ENCODE measurements at regions not wholly inside any gene's neighbourhood (a gene's known extent, or its start where the extent isn't known, plus 50 kb on each side); places are given as distances from the start of the nearest gene placed in this dataset.
"Not testable (repeated sequence)": the region's sequence is repeated elsewhere in the genome, so short reads cannot be mapped to it uniquely, and the experiment has no call there.

GRCh38 chr2:144901386-144901785, 381.5 kb upstream of the ZEB2 start:
- H3K4me3 ChIP-seq (ENCODE audit: insufficient read depth in 1 of 2, low read depth in 1 of 2, low read length in 2 of 2); H2BK15ac ChIP-seq (ENCODE audit: low read depth, poor library complexity, severe bottlenecking); H3K27me3 ChIP-seq (ENCODE audit: control insufficient read depth in 1 of 2, insufficient read depth in 1 of 2, low read length in 2 of 2); H3K23ac ChIP-seq (ENCODE audit: low read length in 2 of 2); H3K18ac ChIP-seq (ENCODE audit: low read depth in 1 of 2, low read length in 2 of 2); H3K4me2 ChIP-seq (ENCODE audit: low read length, poor library complexity, severe bottlenecking); H3K9ac ChIP-seq (ENCODE audit: low read length); DNase-seq; H2AK5ac ChIP-seq (ENCODE audit: low read length, severe bottlenecking); H2BK5ac ChIP-seq (ENCODE audit: low read depth, low read length, poor library complexity, severe bottlenecking); H2BK120ac ChIP-seq (ENCODE audit: low read depth, low read length); H3K4me1 ChIP-seq (ENCODE audit: control insufficient read depth, insufficient read depth, low read depth, low read length); H4K8ac ChIP-seq (ENCODE audit: low read length); H4K91ac ChIP-seq (ENCODE audit: low read length); H3K14ac ChIP-seq (ENCODE audit: low read length in 2 of 2); H2BK12ac ChIP-seq (ENCODE audit: low read length in 2 of 2); H3K79me1 ChIP-seq (replicated peaks; ENCODE audit: low read length, poor library complexity, severe bottlenecking); H3K4ac ChIP-seq (ENCODE audit: low read depth in 1 of 2, low read length in 2 of 2); H3K27ac ChIP-seq (ENCODE audit: low read length, poor library complexity, severe bottlenecking); H3K36me3 ChIP-seq (ENCODE audit: control insufficient read depth in 1 of 2, insufficient read depth in 2 of 2, low read depth in 1 of 2, low read length in 2 of 2); H2AFZ ChIP-seq (ENCODE audit: low read depth, low read length); H3K9me3 ChIP-seq (ENCODE audit: control insufficient read depth, low read length): not testable (repeated sequence)
- 58% methylated on average over 3 of the region's 4 CpGs for WGBS

- no CpG with 5 or more reads among the region's 1 CpG for WGBS
Measured at GRCh38 chr2:144896341-144896740, 376.4 kb upstream of the ZEB2 start.

GRCh38 chr2:144894612-144895599, 375.0 kb upstream of the ZEB2 start:
- H3K4ac ChIP-seq (ENCODE audit: low read depth in 1 of 2, low read length in 2 of 2), result no peak overlapping the region
- H2BK120ac ChIP-seq (ENCODE audit: low read depth, low read length), result no peak overlapping the region
- no peak overlapping the region for H2BK15ac ChIP-seq (ENCODE audit: low read depth, poor library complexity, severe bottlenecking)
- H3K4me3 ChIP-seq (ENCODE audit: insufficient read depth in 1 of 2, low read depth in 1 of 2, low read length in 2 of 2), result no peak overlapping the region
- no peak overlapping the region for H3K9ac ChIP-seq (ENCODE audit: low read length)
- DNase-seq, result no peak
- H3K18ac ChIP-seq (ENCODE audit: low read depth in 1 of 2, low read length in 2 of 2), result no peak overlapping the region
- no peak overlapping the region for H3K23ac ChIP-seq (ENCODE audit: low read length in 2 of 2)
- no peak overlapping the region for H2AK5ac ChIP-seq (ENCODE audit: low read length, severe bottlenecking)
- no peak overlapping the region for H3K14ac ChIP-seq (ENCODE audit: low read length in 2 of 2)
- no peak overlapping the region for H3K27ac ChIP-seq (ENCODE audit: low read length, poor library complexity, severe bottlenecking)
- no peak overlapping the region for H2BK5ac ChIP-seq (ENCODE audit: low read depth, low read length, poor library complexity, severe bottlenecking)
- no peaks in the 10 kb centered on the region for H3K4me1 ChIP-seq (ENCODE audit: control insufficient read depth, insufficient read depth, low read depth, low read length)
- no peaks in the 10 kb centered on the region for H3K36me3 ChIP-seq (ENCODE audit: control insufficient read depth in 1 of 2, insufficient read depth in 2 of 2, low read depth in 1 of 2, low read length in 2 of 2)
- no peak overlapping the region for H2BK12ac ChIP-seq (ENCODE audit: low read length in 2 of 2)
- 100% methylated on average over 2 of the region's 8 CpGs for WGBS
- no peak overlapping the region for H4K91ac ChIP-seq (ENCODE audit: low read length)
- no peaks in the 10 kb centered on the region for H3K9me3 ChIP-seq (ENCODE audit: control insufficient read depth, low read length)
- no peaks in the 10 kb centered on the region for H3K79me1 ChIP-seq (replicated peaks; ENCODE audit: low read length, poor library complexity, severe bottlenecking)
- no peak overlapping the region for H3K4me2 ChIP-seq (ENCODE audit: low read length, poor library complexity, severe bottlenecking)
- H2AFZ ChIP-seq (ENCODE audit: low read depth, low read length), result no peak overlapping the region
- no peak overlapping the region for H4K8ac ChIP-seq (ENCODE audit: low read length)
- no peaks in the 10 kb centered on the region for H3K27me3 ChIP-seq (ENCODE audit: control insufficient read depth in 1 of 2, insufficient read depth in 1 of 2, low read length in 2 of 2)

More at GRCh38 chr2:144896341-144896740, 376.4 kb upstream of the ZEB2 start:
- Histone ChIP-seq H3K79me1 (replicated peaks; ENCODE audit: low read length, poor library complexity, severe bottlenecking) (no peaks in the 10 kb centered on the region), H3K4ac (ENCODE audit: low read depth in 1 of 2, low read length in 2 of 2) (no peak overlapping the region), H3K18ac (ENCODE audit: low read depth in 1 of 2, low read length in 2 of 2) (no peak overlapping the region), H4K8ac (ENCODE audit: low read length) (no peak overlapping the region), H2BK12ac (ENCODE audit: low read length in 2 of 2) (no peak overlapping the region), H3K23ac (ENCODE audit: low read length in 2 of 2) (no peak overlapping the region), H3K27ac (ENCODE audit: low read length, poor library complexity, severe bottlenecking) (no peak overlapping the region), H3K36me3 (ENCODE audit: control insufficient read depth in 1 of 2, insufficient read depth in 2 of 2, low read depth in 1 of 2, low read length in 2 of 2) (no peaks in the 10 kb centered on the region), H3K4me2 (ENCODE audit: low read length, poor library complexity, severe bottlenecking) (no peak overlapping the region), H3K27me3 (ENCODE audit: control insufficient read depth in 1 of 2, insufficient read depth in 1 of 2, low read length in 2 of 2) (no peaks in the 10 kb centered on the region), H2AK5ac (ENCODE audit: low read length, severe bottlenecking) (no peak overlapping the region), H3K9me3 (ENCODE audit: control insufficient read depth, low read length) (no peaks in the 10 kb centered on the region), H3K14ac (ENCODE audit: low read length in 2 of 2) (no peak overlapping the region), H4K91ac (ENCODE audit: low read length) (no peak overlapping the region), H2BK5ac (ENCODE audit: low read depth, low read length, poor library complexity, severe bottlenecking) (no peak overlapping the region), H3K4me1 (ENCODE audit: control insufficient read depth, insufficient read depth, low read depth, low read length) (no peaks in the 10 kb centered on the region), H2BK120ac (ENCODE audit: low read depth, low read length) (no peak overlapping the region), H2AFZ (ENCODE audit: low read depth, low read length) (no peak overlapping the region), H3K4me3 (ENCODE audit: insufficient read depth in 1 of 2, low read depth in 1 of 2, low read length in 2 of 2) (no peak overlapping the region), H2BK15ac (ENCODE audit: low read depth, poor library complexity, severe bottlenecking) (no peak overlapping the region), H3K9ac (ENCODE audit: low read length) (no peak overlapping the region)
- DNase-seq, result no peak

GRCh38 chr2:144893464-144893863, 373.5 kb upstream of the ZEB2 start:
- H3K79me1 ChIP-seq (replicated peaks; ENCODE audit: low read length, poor library complexity, severe bottlenecking), result no peaks in the 10 kb centered on the region
- H3K27me3 ChIP-seq (ENCODE audit: control insufficient read depth in 1 of 2, insufficient read depth in 1 of 2, low read length in 2 of 2), result no peaks in the 10 kb centered on the region
- H3K14ac ChIP-seq (ENCODE audit: low read length in 2 of 2), result no peak overlapping the region
- no peaks in the 10 kb centered on the region for H3K9me3 ChIP-seq (ENCODE audit: control insufficient read depth, low read length)
- H2AFZ ChIP-seq (ENCODE audit: low read depth, low read length), result no peak overlapping the region
- H3K9ac ChIP-seq (ENCODE audit: low read length), result no peak overlapping the region
- H3K27ac ChIP-seq (ENCODE audit: low read length, poor library complexity, severe bottlenecking), result no peak overlapping the region
- no peak for DNase-seq
- H2BK5ac ChIP-seq (ENCODE audit: low read depth, low read length, poor library complexity, severe bottlenecking), result no peak overlapping the region
- H3K4ac ChIP-seq (ENCODE audit: low read depth in 1 of 2, low read length in 2 of 2), result no peak overlapping the region
- H3K36me3 ChIP-seq (ENCODE audit: control insufficient read depth in 1 of 2, insufficient read depth in 2 of 2, low read depth in 1 of 2, low read length in 2 of 2), result no peaks in the 10 kb centered on the region
- no peak overlapping the region for H3K4me3 ChIP-seq (ENCODE audit: insufficient read depth in 1 of 2, low read depth in 1 of 2, low read length in 2 of 2)
- no peak overlapping the region for H3K18ac ChIP-seq (ENCODE audit: low read depth in 1 of 2, low read length in 2 of 2)
- H3K23ac ChIP-seq (ENCODE audit: low read length in 2 of 2), result no peak overlapping the region
- no peaks in the 10 kb centered on the region for H3K4me1 ChIP-seq (ENCODE audit: control insufficient read depth, insufficient read depth, low read depth, low read length)
- H3K4me2 ChIP-seq (ENCODE audit: low read length, poor library complexity, severe bottlenecking), result no peak overlapping the region
- WGBS, result 99% methylated on average over 3 of the region's 4 CpGs
- H2BK120ac ChIP-seq (ENCODE audit: low read depth, low read length), result no peak overlapping the region
- no peak overlapping the region for H2BK15ac ChIP-seq (ENCODE audit: low read depth, poor library complexity, severe bottlenecking)
- H2BK12ac ChIP-seq (ENCODE audit: low read length in 2 of 2), result no peak overlapping the region
- no peak overlapping the region for H4K91ac ChIP-seq (ENCODE audit: low read length)
- no peak overlapping the region for H4K8ac ChIP-seq (ENCODE audit: low read length)
- H2AK5ac ChIP-seq (ENCODE audit: low read length, severe bottlenecking), result no peak overlapping the region
